Caki2 (cell line): ENCODE measurements at regions not wholly inside any gene's neighbourhood (a gene's known extent, or its start where the extent isn't known, plus 50 kb on each side); places are given as distances from the start of the nearest gene placed in this dataset.

Experiments
- DNase-seq: peaks from one replicate; pipeline ENCODE4 v3.0.0-alpha.2; 2015; ENCODE audit warnings: low read depth
- in situ Hi-C: cut with HindIII; loops from 2 replicates; pipeline ENCODE4 v1.10.0; 2016; ENCODE audit warnings: low sequenced_read_pairs, low pct_unique_long_range_greater_than_20kb, mixed read lengths

DNA sequence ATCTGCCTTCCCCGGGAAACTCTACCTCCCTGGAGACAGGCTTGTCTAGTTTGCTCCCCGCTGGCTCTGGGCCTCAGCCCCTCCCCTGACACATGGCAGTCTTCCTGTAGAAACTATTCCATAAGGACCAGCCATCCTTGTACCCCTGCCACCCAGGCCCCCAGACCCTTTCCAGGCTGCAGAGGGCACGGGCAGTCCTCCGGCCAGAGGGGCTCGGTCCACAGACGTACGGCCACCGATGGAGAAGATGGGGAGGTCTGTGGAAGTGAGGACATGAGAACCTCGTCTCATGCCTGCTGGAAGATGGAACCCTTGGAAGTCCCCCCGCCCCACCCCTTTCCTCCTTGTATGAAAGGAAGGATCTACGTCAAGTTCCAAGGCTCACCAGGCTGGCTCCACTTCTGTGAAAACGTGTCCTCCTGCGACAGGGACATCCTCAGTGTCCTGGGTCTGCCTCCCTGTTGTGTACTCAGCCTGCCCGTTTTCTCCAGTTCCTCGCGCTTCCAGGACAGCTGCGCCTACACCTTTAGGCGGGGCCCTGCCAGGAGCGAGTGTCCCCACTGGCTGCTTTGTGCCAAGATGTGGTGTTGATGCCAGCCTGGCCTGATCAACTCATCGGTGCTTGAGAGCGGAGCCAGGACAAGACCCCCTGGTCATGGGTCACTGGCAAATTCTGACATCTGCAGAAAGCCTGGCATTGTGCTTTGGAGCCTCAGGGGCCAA, 414.9 kb downstream of the GLRX3 start:
- in situ Hi-C loops: no loop called here
- DNase-seq: no peak

- no peak for DNase-seq
- in situ Hi-C loops: no loop called here
Measured at GRCh38 chr10:130551676-130552075, 415.5 kb downstream of the GLRX3 start.

DNA sequence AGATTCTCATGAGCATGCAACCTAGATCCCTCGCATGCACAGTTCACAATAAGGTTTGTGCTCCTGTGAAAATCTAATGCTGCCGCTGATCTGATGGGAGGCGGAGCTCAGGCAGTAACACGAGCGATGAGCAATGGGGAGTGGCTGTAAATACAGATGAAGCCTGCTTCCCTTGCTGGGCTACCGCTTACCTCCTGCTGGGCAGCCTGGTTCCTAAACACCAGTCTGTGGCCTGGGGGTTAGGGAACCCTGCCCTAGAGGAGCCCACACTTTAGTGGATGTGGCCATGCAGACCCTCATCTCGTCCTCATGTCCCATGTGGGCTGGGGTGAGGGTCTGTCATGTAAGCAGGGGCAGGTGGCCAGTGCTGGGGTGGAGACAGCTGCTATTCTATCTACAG, 417.6 kb downstream of the GLRX3 start:
- DNase-seq: no peak
- in situ Hi-C loops: no loop called here

- in situ Hi-C loops: no loop called here
- no peak for DNase-seq
Measured at GRCh38 chr10:130554701-130555410, 418.7 kb downstream of the GLRX3 start.

GRCh38 chr10:130555411-130555750, 419.2 kb downstream of the GLRX3 start:
- DNase-seq: no peak
- in situ Hi-C loops: no loop called here

- in situ Hi-C loops: no loop called here
- no peak for DNase-seq
Measured at GRCh38 chr10:130557181-130557845, 421.1 kb downstream of the GLRX3 start.

DNA sequence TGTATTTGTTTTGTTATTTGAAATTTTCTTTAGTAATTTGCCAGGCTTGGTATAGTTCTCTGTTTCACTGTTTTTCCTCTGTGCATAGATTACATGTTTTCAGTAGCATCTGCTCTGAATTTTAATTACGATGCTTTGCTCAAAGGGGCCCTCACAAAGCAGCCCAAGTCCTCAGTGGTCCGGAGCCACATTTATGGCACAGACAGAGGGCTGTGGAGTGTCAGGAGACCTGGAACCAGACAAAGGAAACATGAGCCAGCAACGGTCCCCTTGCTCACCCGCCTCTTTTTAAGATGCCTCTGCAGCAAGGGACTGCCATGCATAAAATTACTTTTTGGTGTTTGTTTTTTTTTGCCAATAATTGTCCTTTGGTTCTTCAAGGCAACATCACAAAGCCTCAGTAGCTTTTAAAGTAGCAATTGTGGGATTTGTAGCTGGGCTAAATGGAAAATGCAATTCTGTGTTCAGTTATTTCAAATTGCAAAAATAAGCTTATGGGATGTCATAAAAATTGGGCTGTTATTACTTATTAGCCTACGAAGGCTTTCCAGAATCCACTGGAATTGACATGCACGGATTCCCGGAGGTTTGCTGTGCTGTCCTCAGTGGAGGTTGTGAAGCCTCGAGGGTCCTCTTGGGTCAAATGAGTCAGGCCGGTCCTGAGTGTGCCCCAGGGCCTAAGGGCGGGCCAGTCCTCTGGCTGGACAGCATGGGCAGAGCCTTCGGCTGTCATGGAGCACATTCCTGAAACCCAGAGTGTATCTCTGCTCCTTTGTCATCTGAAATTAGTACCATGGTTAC, 422.8 kb downstream of the GLRX3 start:
- DNase-seq: no peak
- in situ Hi-C loops: no loop called here

- DNase-seq: no peak
- in situ Hi-C loops: no loop called here
Measured at GRCh38 chr10:130559547-130559880, 423.3 kb downstream of the GLRX3 start.

GRCh38 chr10:130560116-130560515, 423.9 kb downstream of the GLRX3 start:
- DNase-seq: no peak
- in situ Hi-C loops: no loop called here

DNA sequence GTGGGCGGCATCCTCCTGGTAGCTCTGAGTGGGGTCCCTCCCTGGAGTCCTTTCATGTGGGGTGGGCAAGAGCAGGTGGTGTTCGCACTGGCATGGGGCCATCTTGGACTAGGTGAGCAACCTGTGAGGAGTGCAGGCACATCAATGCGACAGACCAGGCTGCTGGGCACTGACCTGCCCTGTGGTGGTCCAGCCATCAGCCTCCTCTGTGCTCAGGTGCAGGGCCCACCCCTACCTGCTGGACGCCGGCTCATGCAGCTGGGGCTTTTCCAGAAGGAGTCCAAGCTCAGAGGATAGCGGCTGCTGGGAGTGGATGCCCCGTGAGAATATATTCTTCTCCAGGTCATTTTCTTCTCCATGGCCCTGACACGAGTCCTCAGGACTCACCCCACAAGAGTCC, 424.4 kb downstream of the GLRX3 start:
- in situ Hi-C loops: no loop called here
- DNase-seq: no peak

GRCh38 chr10:130561681-130562080, 425.5 kb downstream of the GLRX3 start:
- in situ Hi-C loops: no loop called here
- no peak for DNase-seq

DNA sequence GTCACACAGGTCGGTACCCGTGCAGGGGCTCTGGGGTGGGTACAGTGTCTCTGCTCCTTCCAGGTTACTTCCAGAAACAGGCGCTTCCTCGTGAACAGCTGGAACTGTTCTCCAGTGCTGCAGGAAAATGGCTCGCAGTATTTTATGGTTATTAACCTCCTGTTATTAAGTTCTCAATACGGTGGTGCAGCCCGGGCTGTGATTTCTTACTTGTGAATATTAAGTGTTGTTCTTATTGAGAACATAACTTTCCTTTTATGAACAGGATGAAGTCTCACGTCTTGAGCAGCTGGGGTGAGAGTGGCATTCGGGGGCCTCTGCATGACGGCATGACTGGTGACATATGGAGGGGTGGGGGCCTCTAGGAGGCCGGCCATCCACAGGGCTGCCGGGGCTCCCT, 430.8 kb downstream of the GLRX3 start:
- DNase-seq: no peak
- in situ Hi-C loops: no loop called here

- no peak for DNase-seq
- in situ Hi-C loops: no loop called here
Measured at GRCh38 chr10:130567436-130567835, 431.2 kb downstream of the GLRX3 start.

- in situ Hi-C loops: no loop called here
- no peak for DNase-seq
Measured at GRCh38 chr10:130568246-130568645, 432.1 kb downstream of the GLRX3 start.

DNA sequence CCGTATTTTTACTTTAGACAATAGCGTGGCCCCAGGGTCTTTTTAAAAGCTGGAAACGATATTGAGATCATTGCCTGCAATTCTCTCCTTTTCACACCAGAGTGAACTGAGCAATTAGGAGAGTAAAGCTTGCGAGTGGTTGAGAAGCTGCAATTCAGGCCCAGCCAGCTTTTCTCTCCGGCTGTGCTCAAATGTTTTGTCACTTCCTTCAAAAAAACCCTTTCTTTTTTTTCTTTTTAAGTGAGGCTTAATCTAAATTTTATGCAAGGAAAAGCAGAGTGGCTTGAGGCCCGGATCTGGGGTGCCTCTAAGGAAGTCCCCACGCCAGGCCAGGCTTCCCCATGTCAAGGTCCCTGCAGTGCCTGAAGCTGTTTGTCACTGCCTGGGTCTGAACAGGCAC, 433.9 kb downstream of the GLRX3 start:
- DNase-seq: no peak
- in situ Hi-C loops: no loop called here

- DNase-seq: no peak
- in situ Hi-C loops: no loop called here
Measured at GRCh38 chr10:130571674-130572073, 435.5 kb downstream of the GLRX3 start.

GRCh38 chr10:130573446-130573845, 437.3 kb downstream of the GLRX3 start:
- in situ Hi-C loops: no loop called here
- DNase-seq: no peak

- no peak for DNase-seq
- in situ Hi-C loops: no loop called here
Measured at GRCh38 chr10:130575756-130576285, 439.6 kb downstream of the GLRX3 start.

DNA sequence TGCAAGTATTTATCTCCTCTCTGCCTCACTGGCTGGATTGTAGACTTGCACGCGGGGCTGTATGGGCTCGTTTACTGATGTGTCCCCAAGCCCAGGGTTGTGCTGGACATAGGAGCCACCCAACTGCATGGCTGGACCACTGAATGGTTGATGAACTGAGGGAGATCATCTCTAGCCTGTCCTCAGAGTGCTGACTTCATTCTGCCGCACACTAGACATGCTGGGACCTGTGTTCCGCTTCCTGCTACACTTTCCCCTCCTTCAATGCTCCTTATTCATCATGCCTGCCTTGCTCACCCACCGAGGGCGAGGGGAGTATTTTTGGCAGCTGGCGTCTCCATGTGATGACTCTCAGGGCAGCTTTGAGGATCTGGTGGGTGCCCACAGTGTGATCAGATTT, 440.2 kb downstream of the GLRX3 start:
- DNase-seq: no peak
- in situ Hi-C loops: no loop called here
